T-helper 9 cell (primary cell): ENCODE measurements at regions not wholly inside any gene's neighbourhood (a gene's known extent, or its start where the extent isn't known, plus 50 kb on each side); places are given as distances from the start of the nearest gene placed in this dataset.

Source experiments
- DNase-seq: peaks from one replicate; pipeline ENCODE4 v3.0.0-alpha.2; 2020

DNA sequence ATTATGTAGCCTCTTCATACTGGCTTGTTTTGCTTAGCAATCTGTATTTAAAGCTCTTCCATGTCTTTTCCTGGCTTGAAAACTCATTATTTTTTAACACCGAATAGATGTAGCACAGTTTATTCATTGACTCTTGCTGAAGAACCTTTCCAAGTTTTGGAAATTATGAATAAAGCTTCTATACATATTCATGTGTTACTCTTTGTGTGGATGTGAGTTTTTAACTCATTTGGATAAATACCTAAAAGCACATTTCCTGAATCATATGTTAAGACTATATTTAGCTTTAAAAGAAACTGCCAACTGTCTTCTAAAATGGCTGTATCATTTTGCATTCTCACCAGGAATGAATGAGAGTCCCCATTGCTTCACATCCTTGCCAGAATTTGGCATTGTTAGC lies 2061.7 kb upstream of the AGA start:
- no peak for DNase-seq

- no peak for DNase-seq
Observed at GRCh38 chr4:179509489-179509888, 2067.3 kb upstream of the AGA start.

- DNase-seq, result no peak
Observed at GRCh38 chr4:179521952-179522351, 2079.7 kb upstream of the AGA start.

- DNase-seq, result no peak
Observed at GRCh38 chr4:179530958-179531357, 2088.7 kb upstream of the AGA start.

DNA sequence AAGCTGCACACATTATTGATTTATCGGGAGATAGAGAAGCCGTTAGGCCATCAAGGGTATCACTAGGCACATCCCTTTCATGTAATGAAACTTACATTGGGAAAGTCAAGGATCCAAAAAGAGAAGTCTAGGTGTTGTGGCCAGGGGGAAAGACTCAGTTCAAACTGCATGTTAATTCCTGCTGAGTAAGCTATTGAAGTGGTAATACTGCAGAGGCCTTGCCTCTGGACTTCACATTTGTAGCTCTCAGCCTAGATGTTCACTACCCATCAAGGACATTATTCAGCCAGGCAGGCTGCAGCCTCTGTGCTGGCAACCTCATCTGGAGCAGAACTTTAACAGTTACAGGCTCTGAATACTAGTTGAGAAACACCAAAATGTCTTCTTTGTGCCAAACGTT lies 2094.5 kb upstream of the AGA start:
- DNase-seq, result no peak

DNA sequence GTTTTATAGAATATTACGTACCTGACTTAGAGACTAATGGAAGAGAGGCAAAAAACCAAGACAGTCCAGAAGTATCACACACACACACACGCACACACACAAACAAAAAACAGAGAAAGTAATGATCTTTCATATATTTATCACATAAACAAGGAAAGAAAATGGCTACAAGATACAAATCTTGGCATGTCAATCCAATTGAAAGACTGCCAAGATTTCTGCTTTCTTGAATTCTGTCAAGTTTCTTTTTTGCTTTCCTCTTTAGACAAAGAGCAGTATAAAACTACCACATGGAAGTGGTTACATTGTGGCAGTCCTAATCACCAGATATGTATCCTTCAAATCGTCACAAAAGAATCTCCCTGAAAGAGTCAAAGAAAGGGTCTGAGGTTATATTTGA lies 2097.4 kb upstream of the AGA start:
- no peak for DNase-seq

DNA sequence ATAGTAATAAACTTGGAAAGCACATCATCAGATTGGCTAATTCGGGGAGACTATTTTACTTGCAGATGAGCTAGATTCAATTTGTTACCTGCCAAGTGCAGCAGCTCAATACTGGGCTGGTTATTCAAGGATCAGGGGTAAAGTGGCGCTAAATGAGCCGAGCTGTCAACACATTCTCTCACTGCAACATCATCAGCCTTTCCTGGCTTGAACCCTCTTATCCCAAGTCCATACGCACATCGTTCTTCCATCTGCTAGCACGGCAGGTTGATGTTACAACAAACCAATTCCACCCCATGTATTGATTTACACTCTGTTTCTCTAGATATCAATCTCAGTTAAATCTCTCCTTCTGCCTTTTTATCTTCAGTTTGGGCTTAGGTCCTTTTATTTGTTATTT lies 2101.5 kb upstream of the AGA start:
- no peak for DNase-seq

DNA sequence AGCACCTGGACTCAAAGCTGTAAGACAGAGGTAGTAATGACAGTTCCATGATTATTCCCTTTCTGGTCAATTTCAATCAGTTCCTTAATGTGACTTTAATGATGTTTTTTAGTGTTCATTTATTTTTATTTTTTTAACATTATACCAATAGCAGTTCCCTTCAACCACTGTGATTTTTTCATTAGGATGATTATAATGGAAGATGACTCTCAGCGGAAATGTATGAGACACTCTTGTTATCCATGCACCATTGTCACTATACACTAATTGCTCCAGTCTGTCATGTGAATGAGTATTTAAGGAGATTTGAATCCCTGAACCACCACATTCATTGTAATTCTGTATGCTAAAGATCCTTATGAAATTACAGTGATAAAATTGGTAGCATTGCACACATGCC lies 2102.3 kb upstream of the AGA start:
- DNase-seq, result no peak

- DNase-seq, result no peak
Observed at GRCh38 chr4:179552131-179552530, 2109.9 kb upstream of the AGA start.

DNA sequence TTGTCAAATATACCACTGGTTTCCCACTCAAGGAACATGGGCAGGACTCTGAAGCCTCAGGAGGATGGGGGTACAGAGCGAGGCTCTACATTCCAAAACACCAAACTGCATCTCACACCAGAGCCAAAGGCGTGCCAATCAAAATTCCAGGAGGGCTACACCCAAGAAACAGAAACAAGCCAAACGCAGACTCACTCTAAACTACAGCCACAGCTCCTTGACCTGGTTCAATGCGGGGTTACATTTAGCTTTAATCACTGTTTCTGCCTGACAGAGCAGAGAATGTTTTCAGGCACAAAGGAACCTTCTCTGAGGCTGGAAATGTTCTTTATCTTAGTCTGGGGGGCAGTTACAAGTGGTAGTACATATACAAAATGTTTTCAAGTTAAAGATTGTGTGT lies 2121.5 kb upstream of the AGA start:
- no peak for DNase-seq

- no peak for DNase-seq
Observed at GRCh38 chr4:179569549-179569948, 2127.3 kb upstream of the AGA start.

DNA sequence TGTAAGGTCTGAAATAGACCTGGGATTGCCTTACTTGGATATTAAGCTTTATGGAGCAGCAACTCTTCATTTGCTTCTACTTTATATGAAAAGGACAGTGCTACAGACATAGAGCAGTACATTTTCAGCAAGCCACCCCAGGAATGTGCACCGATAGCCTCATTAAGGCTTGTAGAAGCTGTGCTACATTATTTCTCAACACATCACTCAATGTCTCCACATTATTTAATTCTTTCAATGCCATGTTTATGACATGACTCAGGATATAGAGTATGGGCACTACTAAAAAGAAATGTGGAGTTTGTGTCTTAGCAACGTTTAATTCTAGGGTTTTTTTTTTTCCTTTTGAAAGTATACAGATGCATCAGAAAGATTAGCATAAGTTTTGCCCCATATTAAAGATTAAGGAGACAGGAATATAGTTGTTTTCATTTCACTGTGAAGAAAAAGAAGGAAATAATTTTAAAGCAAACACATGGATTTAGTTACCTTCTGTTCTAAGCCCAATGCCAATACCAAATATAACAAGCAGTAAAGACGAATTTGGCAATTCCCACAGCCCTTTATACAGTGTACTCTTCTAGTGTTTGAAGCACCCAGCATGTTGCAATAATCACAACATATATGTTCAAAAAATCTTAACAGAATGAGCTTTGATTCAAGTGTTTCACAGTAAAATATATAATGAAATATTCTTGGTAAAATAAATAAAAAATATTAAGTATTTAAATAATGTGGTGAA lies 2140.1 kb upstream of the AGA start:
- DNase-seq, result no peak

- DNase-seq, result no peak
Observed at GRCh38 chr4:179583221-179583620, 2141.0 kb upstream of the AGA start.

- DNase-seq, result no peak
Observed at GRCh38 chr4:179584101-179584500, 2141.9 kb upstream of the AGA start.

DNA sequence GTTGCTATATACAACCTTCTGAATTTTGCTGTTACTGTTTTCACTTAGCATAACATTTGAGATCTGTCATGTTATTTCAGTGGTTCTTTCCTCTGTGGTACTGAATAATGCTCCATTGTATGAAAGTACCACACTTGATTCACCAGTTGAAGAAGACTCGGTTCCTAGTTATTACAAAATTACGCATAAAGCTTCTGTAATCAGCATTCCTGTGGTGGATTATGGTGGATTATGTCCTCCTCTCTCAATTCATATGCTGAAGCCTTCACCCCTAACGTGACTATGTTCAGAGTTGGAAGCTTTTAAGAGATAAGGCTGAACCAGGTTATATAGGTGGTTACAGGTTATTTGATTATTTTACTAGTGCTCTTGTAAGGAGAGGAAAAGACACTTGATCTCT lies 2143.5 kb upstream of the AGA start:
- DNase-seq, result no peak

- DNase-seq, result no peak
Observed at GRCh38 chr4:179586460-179586859, 2144.2 kb upstream of the AGA start.

DNA sequence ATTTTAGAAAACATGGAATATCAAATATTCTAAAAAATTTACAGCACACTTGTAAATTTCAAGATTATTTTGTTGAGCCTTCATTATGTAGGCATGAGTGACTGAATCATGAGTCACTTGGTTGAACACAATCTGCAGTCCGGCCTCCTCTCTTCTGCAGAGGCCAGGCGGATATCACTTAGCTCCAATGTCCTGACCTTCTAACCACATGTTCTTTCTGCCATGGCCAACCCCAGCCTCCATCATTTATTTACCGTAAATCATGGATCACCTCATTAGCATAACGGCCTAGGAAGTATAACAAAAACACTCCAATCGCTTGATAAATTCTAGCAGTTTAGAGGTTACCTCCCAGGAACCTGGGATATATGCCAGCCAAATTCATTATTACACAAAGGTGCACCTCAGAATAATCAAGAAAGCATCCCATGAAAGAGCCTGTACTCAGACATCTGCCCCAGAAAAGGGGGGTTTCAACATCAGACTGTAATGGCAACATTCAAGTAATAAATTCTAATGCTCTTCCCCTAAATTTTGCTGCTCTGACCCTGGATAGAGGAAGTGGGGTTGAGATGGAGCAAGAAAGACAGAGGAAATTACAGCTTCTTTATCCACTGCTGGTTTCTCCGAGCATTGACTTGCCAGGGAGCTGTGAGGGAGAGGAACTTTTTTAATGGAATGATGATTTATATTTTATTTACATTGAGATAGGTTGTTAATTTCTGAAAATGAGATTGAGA lies 2153.6 kb upstream of the AGA start:
- DNase-seq, result no peak

DNA sequence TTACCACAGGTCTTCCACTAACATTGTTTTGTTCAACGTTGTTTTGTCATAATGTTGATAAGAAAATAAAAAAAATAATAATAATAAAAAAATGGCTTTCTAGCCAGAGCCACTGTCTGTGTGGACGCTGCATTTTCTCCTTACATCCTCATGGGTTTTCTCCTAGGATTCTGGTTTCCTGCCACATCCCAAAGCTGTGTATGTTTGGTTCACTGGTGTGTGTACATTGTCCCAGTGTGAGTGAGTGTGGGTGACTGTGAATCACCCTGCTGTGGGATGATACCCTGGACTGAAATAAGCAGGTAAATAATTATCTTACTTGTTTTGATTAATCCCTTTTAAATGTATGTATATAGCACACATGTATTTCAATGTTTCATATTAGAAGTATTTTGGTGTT lies 2154.4 kb upstream of the AGA start:
- DNase-seq, result no peak

DNA sequence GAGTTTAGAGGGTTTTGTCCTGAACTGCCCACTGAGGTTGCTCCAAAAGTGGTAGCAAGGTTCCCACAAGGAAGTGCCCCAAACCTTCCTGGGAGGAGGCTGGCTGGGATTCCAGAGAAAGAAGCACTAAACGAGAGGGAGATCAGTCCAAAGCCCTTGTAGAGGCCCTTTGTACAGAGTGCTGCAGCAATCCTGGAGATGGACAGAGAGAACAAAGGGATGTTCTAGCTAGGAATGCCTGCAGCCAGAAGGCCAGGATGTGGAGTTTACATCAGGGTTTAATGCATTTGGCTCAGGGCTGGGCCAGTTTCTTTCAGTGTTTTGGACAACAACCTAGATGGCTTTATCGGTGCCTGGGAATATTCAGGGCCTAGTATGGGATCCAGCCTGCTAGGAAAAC lies 2155.1 kb upstream of the AGA start:
- DNase-seq, result no peak

- DNase-seq, result no peak
Observed at GRCh38 chr4:179601671-179602070, 2159.4 kb upstream of the AGA start.

DNA sequence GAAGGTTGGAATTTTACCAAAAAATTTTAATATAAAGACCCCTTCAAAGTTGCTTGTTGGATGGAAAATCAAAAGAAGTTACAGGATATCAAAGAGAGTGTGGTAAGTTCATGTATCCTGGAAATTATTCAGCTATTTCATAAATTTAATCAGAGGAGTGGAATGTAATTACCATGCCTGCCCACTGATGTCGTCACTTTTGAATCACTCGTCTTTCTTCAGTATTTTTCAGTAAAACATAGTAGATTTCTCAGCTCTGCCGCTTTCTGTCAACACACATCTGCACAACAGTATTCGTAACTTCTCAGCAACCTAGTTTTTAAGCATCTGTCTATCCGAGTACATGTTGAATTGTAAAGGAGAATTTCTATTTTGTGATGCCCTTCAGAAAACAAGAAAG lies 2163.0 kb upstream of the AGA start:
- DNase-seq, result no peak

DNA sequence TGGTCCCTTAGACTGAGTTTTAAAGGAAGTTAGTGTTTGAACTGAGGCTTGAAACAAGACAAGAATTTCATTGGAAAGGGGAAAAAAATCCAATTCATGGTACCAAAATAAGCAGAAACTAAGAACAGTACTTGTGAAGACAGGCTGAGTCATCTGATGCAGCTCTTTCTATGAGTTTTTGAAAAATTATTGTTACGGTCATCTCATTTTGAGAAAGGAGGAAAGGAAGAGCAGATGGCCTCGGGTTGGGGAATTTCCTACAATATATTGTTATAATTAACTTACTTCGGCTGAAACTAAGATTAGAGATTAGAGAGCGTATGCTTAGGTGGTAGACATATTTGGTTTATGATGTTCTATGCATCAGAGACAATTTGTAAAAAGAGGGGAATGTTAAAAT lies 2164.8 kb upstream of the AGA start:
- DNase-seq, result no peak

- no peak for DNase-seq
Observed at GRCh38 chr4:179615704-179616103, 2173.5 kb upstream of the AGA start.

GRCh38 chr4:179618966-179619365 lies 2176.7 kb upstream of the AGA start:
- no peak for DNase-seq

GRCh38 chr4:179624768-179625181 lies 2182.5 kb upstream of the AGA start:
- no peak for DNase-seq
